Heart right ventricle (tissue), 16 donors: ENCODE measurements at regions not wholly inside any gene's neighbourhood (a gene's known extent, or its start where the extent isn't known, plus 50 kb on each side); places are given as distances from the start of the nearest gene placed in this dataset.

Experiments
- ATAC-seq, 8 donors: fragments of 200-7000 bp; cut with Tn5 transposase; one replicate each; pipeline ENCODE4 v1.9.1; 2020; ENCODE audit warnings: mild to moderate bottlenecking in 8 of 8, moderate library complexity in 8 of 8, moderate number of reproducible peaks in 1 of 8
- DNase-seq, 2 donors: peaks; one replicate each; pipeline ENCODE4 v3.0.0-alpha.2; 2020
- H3K27ac ChIP-seq, 10 donors: fragments of 200-600 bp; sonication (generic) in 2 of 10; one replicate each; pipeline versions ENCODE4 v1.5.0 to v1.8.0; 2020 to 2022; ENCODE audit warnings: mild to moderate bottlenecking in 3 of 10
- H3K27me3 ChIP-seq, 7 donors: fragments of 200-600 bp; one replicate each; pipeline ENCODE4 v1.8.0; 2021 to 2022; ENCODE audit warnings: mild to moderate bottlenecking in 2 of 7
- H3K36me3 ChIP-seq, 9 donors: fragments of 200-600 bp; sonication (generic) in 1 of 9; one replicate each; pipeline versions ENCODE4 v1.5.0 to v1.8.0; 2020 to 2022; ENCODE audit warnings: mild to moderate bottlenecking in 2 of 9
- H3K4me1 ChIP-seq, 9 donors: fragments of 200-600 bp; sonication (generic) in 1 of 9; one replicate each; pipeline versions ENCODE4 v1.5.0 to v1.8.0; 2020 to 2022; ENCODE audit warnings: mild to moderate bottlenecking in 4 of 9
- H3K4me3 ChIP-seq, 10 donors: fragments of 200-600 bp; sonication (generic) in 2 of 10; one replicate each; pipeline versions ENCODE4 v1.5.0 to v1.8.0; 2020 to 2022; ENCODE audit warnings: mild to moderate bottlenecking in 7 of 10, moderate library complexity in 2 of 10
- H3K9me3 ChIP-seq, 11 donors: fragments of 200-600 bp in 10 of 11; sonication (generic) in 2 of 11; one replicate each; pipeline versions ENCODE4 v1.5.0 to v1.8.0; 2013 to 2022; ENCODE audit warnings: mild to moderate bottlenecking in 2 of 11, control low read depth in 1 of 11, moderate library complexity in 1 of 11
- CTCF ChIP-seq, 9 donors: fragments of 200-600 bp; sonication (generic) in 2 of 9; IDR thresholded peaks; one replicate each; pipeline versions ENCODE4 v1.5.0 to v1.8.0; 2021 to 2022; ENCODE audit warnings: antibody characterized with exemption in 9 of 9, mild to moderate bottlenecking in 5 of 9, moderate library complexity in 1 of 9
- WGBS, 2 donors: extraction: QIAGEN DNeasy Blood & Tissue Kit; methylation state at CpG; one replicate each; pipeline ENCODE4 v1.1.7; 2013; ENCODE audit warnings: inconsistent platforms in 1 of 2; 5-methylcytosine and 5-hydroxymethylcytosine counted together
- intact Hi-C, 10 donors: fragments of 100-400 bp; cut with DNase I; formaldehyde crosslinking; loops; one replicate each; pipeline versions ENCODE4 v1.11.1 to v1.14.2; 2022
- donor health status: Arrhythmogenic right ventricular cardiomyopathy.
- donor health status: ischemic (EF 13 %, LVEDD 7.1; RV severe dilation, severe dysfunction).
- donor health status: healthy with polysubstance abuse.
- donor health status: DM: no; HTN: yes; CAD: no.
- donor health status: DM: no; HTN: no; CAD: no.
- donor health status: ischemic (EF 25% LVEDD 6.9; RV normal size, moderate dysfunction).
- donor health status: ischemic (EF 25% LVEDD 5.7; RV mildly dilated, moderate dysfunction).
- donor health status: healthy.
- donor health status: DM: yes; HTN: yes; CAD: no.
- donor health status: Ischemic cardiomyopathy.
- donor health status: ischemic (EF 35%, LVEDD 5.7; RV mildly dilated, moderate dysfunction).
- donor health status: nonischemic (EF 11% LVEDD 7.7; RV severe dilation, severe dysfunction).
- donor health status: DM: yes; HTN: yes; CAD: no.
- donor health status: PGD.
- donor health status: ischemic (EF 29% LVEDD 5.4; RV normal size, mild dysfunction).
- donor health status: nonischemic (EF 23%, LVEDD 6.1; RV moderate dilation, normal function).

- no peaks in the 10 kb centered on the region for H3K9me3 ChIP-seq
- peak in 3 of 8 donors; percentile 23 to 88 (median 63) for ATAC-seq
- intact Hi-C loops, result no loop called here
- peak in 1 of 2 donors; percentile 4 for DNase-seq
- no peaks in the 10 kb centered on the region for H3K27me3 ChIP-seq
- no peak overlapping the region for H3K27ac ChIP-seq
- WGBS, 2 donors, result 76 to 82% methylated on average over 3 of the region's 3 CpGs
- H3K4me3 ChIP-seq, result no peak overlapping the region
- TF ChIP-seq CTCF (IDR thresholded peaks at IDR 0.05), result no peak
- H3K4me1 ChIP-seq, result no peaks in the 10 kb centered on the region
- no peaks in the 10 kb centered on the region for H3K36me3 ChIP-seq
These were observed 323.6 kb downstream of the TDRD3 start for GRCh38 chr13:60720590-60720989.

GRCh38 chr13:60716313-60716712, 319.3 kb downstream of the TDRD3 start:
- H3K36me3 ChIP-seq, result no peaks in the 10 kb centered on the region
- H3K4me3 ChIP-seq, result no peak overlapping the region
- 67% methylated on average over 2 of the region's 2 CpGs for WGBS, 2 donors
- DNase-seq, result no peak
- H3K4me1 ChIP-seq, result no peaks in the 10 kb centered on the region
- no peak for ATAC-seq
- no peak for TF ChIP-seq CTCF (IDR thresholded peaks at IDR 0.05)
- intact Hi-C loops, result no loop called here
- no peak overlapping the region for H3K27ac ChIP-seq
- no peaks in the 10 kb centered on the region for H3K9me3 ChIP-seq
- no peaks in the 10 kb centered on the region for H3K27me3 ChIP-seq

GRCh38 chr13:60707878-60708277, 310.9 kb downstream of the TDRD3 start:
- Histone ChIP-seq H3K27ac (no peak overlapping the region), H3K9me3 (no peaks in the 10 kb centered on the region), H3K36me3 (no peaks in the 10 kb centered on the region), H3K27me3 (no peaks in the 10 kb centered on the region), H3K4me1 (no peaks in the 10 kb centered on the region), H3K4me3 (no peak overlapping the region)
- DNase-seq (no peak), ATAC-seq (no peak)
- intact Hi-C loops, result no loop called here
- no peak for TF ChIP-seq CTCF (IDR thresholded peaks at IDR 0.05)

GRCh38 chr13:60701895-60702294, 304.9 kb downstream of the TDRD3 start:
- no peaks in the 10 kb centered on the region for H3K27me3 ChIP-seq
- no peaks in the 10 kb centered on the region for H3K4me1 ChIP-seq
- H3K4me3 ChIP-seq, result no peak overlapping the region
- H3K9me3 ChIP-seq, result no peaks in the 10 kb centered on the region
- ATAC-seq (no peak), DNase-seq (no peak)
- H3K36me3 ChIP-seq, result no peaks in the 10 kb centered on the region
- H3K27ac ChIP-seq, result no peak overlapping the region
- intact Hi-C loops, result no loop called here
- 85 to 90% methylated on average over 3 of the region's 3 CpGs for WGBS, 2 donors
- TF ChIP-seq CTCF (IDR thresholded peaks at IDR 0.05), result no peak

DNA sequence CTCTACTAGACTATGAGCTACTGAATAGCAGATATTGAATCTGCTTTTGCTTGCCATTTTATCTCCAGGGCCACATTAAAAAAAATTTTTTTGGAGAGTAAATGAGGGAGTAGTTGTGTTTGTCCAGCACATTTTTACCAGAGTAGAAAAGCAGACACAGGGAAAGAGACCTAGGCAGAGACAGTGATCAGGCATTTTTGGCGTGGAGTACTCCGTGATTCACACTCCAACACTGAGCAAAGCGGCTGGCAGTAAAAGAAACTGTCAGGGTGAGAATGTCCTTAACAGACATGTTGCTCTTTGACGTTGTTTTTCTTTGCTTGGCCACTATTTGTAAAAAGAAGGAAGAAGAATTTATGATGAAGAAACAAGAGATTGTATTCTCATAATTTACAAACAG, 304.0 kb downstream of the TDRD3 start:
- H3K4me1 ChIP-seq, result no peaks in the 10 kb centered on the region
- H3K4me3 ChIP-seq, result no peak overlapping the region
- H3K9me3 ChIP-seq, result no peaks in the 10 kb centered on the region
- DNase-seq (no peak), ATAC-seq (no peak)
- TF ChIP-seq CTCF (IDR thresholded peaks at IDR 0.05), result no peak
- intact Hi-C loops, result no loop called here
- WGBS, 2 donors, result 77 to 84% methylated on average over 4 of the region's 4 CpGs
- H3K36me3 ChIP-seq, result no peaks in the 10 kb centered on the region
- no peaks in the 10 kb centered on the region for H3K27me3 ChIP-seq
- H3K27ac ChIP-seq, result no peak overlapping the region
